ENCODE measurements at regions not wholly inside any gene's neighbourhood (a gene's known extent, or its start where the extent isn't known, plus 50 kb on each side); places are given as distances from the start of the nearest gene placed in this dataset.

DNA sequence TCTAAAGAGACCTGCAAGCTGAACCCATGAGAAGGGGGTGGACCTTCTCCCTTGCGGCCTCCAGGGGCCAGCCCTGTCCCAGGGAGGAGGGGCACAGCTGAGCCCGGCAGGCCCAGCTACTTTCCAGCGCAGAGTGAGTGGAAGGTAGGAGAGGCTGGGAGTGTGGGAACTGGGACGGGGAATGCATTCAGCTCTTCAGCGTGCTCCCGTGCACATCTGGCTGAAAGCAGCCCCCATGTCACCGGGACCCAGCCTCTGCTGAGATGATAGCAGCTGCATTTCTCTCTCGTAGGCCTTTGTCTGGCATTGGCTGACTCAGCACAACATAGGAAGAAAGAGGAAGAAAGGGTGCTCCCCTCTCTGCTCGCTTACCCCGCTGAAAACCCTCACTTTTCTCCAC is 951.5 kb downstream of the TBC1D22A start:
- H3K4me3 ChIP-seq (ENCODE audit: low read depth, low read length) = no peak overlapping the region
- H3K36me3 ChIP-seq (ENCODE audit: control insufficient read depth, insufficient read depth, low read length) = no peaks in the 10 kb centered on the region
- FAIRE-seq = no peak
- no peaks in the 10 kb centered on the region for H3K27me3 ChIP-seq (ENCODE audit: control insufficient read depth, insufficient read depth, low read length)
- TF ChIP-seq, protein P1, sequence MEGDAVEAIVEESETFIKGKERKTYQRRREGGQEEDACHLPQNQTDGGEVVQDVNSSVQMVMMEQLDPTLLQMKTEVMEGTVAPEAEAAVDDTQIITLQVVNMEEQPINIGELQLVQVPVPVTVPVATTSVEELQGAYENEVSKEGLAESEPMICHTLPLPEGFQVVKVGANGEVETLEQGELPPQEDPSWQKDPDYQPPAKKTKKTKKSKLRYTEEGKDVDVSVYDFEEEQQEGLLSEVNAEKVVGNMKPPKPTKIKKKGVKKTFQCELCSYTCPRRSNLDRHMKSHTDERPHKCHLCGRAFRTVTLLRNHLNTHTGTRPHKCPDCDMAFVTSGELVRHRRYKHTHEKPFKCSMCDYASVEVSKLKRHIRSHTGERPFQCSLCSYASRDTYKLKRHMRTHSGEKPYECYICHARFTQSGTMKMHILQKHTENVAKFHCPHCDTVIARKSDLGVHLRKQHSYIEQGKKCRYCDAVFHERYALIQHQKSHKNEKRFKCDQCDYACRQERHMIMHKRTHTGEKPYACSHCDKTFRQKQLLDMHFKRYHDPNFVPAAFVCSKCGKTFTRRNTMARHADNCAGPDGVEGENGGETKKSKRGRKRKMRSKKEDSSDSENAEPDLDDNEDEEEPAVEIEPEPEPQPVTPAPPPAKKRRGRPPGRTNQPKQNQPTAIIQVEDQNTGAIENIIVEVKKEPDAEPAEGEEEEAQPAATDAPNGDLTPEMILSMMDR (IDR thresholded peaks at IDR 0.05; ENCODE audit: insufficient read depth, low read length, severe bottlenecking) = no peak
- no peak for DNase-seq (ENCODE audit: low read depth)

DNA sequence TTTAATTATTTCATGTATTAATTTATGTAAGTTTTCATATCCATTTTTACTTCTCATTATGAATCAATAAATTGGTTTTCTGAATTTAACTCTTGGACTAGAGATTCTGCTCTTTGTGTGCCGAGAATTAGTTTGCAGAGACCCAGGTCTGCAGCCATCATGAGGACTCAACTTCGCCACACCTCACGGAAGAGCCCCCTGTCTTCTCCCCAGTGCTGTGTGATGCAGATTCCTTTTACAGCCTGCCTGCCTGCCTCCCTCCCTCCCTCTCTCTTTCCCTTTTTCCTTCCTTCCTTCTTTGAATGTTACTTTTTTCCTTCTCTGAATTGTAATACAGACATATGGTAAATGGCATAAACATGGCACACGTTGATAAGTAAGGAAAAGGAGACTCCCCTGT is 947.7 kb downstream of the TBC1D22A start:
- no peaks in the 10 kb centered on the region for H3K36me3 ChIP-seq (ENCODE audit: control insufficient read depth, insufficient read depth, low read length)
- H3K4me3 ChIP-seq (ENCODE audit: low read depth, low read length) = no peak overlapping the region
- FAIRE-seq (no peak), DNase-seq (ENCODE audit: low read depth) (no peak)
- H3K27me3 ChIP-seq (ENCODE audit: control insufficient read depth, insufficient read depth, low read length) = no peaks in the 10 kb centered on the region
- TF ChIP-seq, protein P1 (IDR thresholded peaks at IDR 0.05; ENCODE audit: insufficient read depth, low read length, severe bottlenecking) = no peak

DNA sequence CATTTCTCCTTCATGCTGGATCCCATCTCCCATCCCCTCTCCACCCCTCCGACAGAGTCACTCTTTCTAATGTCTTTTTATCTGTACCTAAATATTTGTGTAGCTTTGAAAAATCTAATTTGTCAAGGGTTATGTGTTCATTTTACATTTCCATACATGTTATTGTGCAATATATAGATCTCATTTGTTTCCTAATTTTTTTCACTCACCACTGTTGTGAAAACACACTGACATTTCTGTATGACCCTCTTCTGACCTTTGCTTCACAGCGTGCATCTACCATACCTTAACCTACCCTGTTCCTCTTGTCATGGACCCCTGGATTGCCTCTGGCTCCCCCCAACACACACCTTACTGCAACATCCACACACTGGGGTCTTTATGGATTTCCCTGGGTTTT is 942.9 kb downstream of the TBC1D22A start:
- no peak for DNase-seq (ENCODE audit: low read depth)
- H3K27me3 ChIP-seq (ENCODE audit: control insufficient read depth, insufficient read depth, low read length) = no peaks in the 10 kb centered on the region
- no peak for FAIRE-seq
- TF ChIP-seq, protein P1 (IDR thresholded peaks at IDR 0.05; ENCODE audit: insufficient read depth, low read length, severe bottlenecking) = no peak
- H3K4me3 ChIP-seq (ENCODE audit: low read depth, low read length) = no peak overlapping the region
- H3K36me3 ChIP-seq (ENCODE audit: control insufficient read depth, insufficient read depth, low read length) = no peaks in the 10 kb centered on the region

DNA sequence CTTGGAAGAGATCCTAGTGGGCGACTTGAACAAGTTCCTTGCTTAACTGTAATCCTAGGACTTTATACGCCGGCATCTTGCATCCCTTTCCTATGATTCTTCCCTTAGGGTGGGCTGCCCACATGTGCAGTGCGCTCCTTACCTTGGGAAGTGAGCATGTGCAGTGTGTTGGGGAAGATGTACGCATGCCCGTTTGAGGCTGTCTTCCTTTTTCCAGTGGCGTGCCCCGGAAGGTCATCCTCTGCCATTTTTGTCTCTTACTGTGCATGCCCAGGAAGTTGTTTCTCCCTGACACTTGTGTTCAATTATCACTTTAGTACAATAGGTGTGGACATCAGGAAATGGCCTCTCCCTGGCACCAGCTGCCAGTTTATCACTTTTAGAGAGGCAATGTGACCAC is 936.5 kb downstream of the TBC1D22A start:
- TF ChIP-seq, protein P1 (IDR thresholded peaks at IDR 0.05; ENCODE audit: insufficient read depth, low read length, severe bottlenecking) = no peak
- H3K4me3 ChIP-seq (ENCODE audit: low read depth, low read length) = no peak overlapping the region
- H3K27me3 ChIP-seq (ENCODE audit: control insufficient read depth, insufficient read depth, low read length) = no peaks in the 10 kb centered on the region
- H3K36me3 ChIP-seq (ENCODE audit: control insufficient read depth, insufficient read depth, low read length) = no peaks in the 10 kb centered on the region
- FAIRE-seq = no peak
- no peak for DNase-seq (ENCODE audit: low read depth)

DNA sequence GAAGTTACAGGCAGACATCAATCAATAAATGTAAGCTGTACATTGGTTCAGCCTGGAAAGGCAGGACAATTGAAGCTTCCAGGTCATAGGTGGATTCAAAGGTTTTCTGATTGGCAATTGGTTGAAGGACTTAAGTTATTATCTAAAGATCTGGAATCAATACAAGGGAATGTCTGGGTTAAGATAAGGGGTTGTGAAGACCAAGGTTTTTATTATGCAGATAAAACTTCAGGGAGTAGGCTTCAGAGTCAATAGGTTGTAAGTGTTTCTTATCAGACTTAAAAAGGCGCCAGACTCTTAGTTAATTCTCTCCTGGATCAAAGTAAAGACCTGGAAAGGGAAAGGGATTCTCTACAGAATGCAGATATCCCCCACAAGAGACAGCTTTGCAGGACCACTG is 935.4 kb downstream of the TBC1D22A start:
- no peaks in the 10 kb centered on the region for H3K27me3 ChIP-seq (ENCODE audit: control insufficient read depth, insufficient read depth, low read length)
- DNase-seq (ENCODE audit: low read depth) (no peak), FAIRE-seq (no peak)
- no peaks in the 10 kb centered on the region for H3K36me3 ChIP-seq (ENCODE audit: control insufficient read depth, insufficient read depth, low read length)
- no peak overlapping the region for H3K4me3 ChIP-seq (ENCODE audit: low read depth, low read length)
- TF ChIP-seq, protein P1 (IDR thresholded peaks at IDR 0.05; ENCODE audit: insufficient read depth, low read length, severe bottlenecking) = no peak

DNA sequence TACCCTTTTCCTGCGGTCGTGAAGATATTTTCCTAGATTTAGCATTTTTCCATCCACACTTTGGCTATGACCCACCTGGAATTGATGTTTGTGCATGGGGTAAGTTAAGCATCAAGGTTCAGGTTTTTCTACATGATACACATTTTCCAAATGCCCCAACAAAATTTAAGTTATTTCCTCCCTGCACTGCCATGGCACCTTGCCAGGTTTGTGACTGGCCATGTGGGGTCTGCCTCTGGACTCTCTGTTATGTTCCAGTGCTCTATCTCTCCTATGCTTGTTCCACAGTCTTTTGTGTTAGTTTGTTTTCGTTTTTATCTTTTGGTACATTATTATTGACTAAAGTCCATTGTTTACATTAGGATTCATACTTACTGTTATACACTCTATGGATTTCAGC is 934.3 kb downstream of the TBC1D22A start:
- no peak overlapping the region for H3K4me3 ChIP-seq (ENCODE audit: low read depth, low read length)
- FAIRE-seq (no peak), DNase-seq (ENCODE audit: low read depth) (no peak)
- no peaks in the 10 kb centered on the region for H3K36me3 ChIP-seq (ENCODE audit: control insufficient read depth, insufficient read depth, low read length)
- TF ChIP-seq, protein P1 (IDR thresholded peaks at IDR 0.05; ENCODE audit: insufficient read depth, low read length, severe bottlenecking) = no peak
- no peaks in the 10 kb centered on the region for H3K27me3 ChIP-seq (ENCODE audit: control insufficient read depth, insufficient read depth, low read length)

All from bronchial epithelial cell (primary cell).